GM18508 (cell line): ENCODE measurements at regions not wholly inside any gene's neighbourhood (a gene's known extent, or its start where the extent isn't known, plus 50 kb on each side); places are given as distances from the start of the nearest gene placed in this dataset.

Source experiments
- ATAC-seq: cut with Tn5 transposase; IDR thresholded peaks from one replicate; pipeline ENCODE4 v1.9.1; 2021; ENCODE audit warnings: moderate number of reproducible peaks; ENCODE audit not compliant: insufficient read depth, unreplicated experiment

DNA sequence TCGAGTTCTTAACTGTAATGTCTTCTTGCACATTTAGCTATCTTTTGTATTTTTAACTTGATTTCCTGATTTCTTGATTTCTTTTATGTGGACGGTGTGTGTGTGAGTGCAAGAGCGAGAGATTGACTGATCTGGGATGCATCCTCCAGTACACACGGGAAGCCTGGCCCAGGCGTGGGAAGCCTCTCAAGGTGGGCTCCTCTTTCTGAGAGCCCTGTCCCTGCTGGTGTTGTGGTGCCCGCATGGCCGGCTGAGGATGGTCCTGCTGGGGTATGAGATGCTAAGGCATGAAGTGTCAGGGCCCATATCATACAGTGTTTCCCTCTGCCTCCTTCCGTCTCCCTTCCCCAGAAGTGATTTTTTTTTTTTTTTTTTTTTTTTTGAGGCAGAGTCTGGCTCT, 130.8 kb upstream of the TCERG1L start:
- no peak for ATAC-seq

GRCh38 chr10:131444286-131444685, 132.8 kb upstream of the TCERG1L start:
- no peak for ATAC-seq

- no peak for ATAC-seq
Measured at GRCh38 chr10:131444862-131445461, 133.4 kb upstream of the TCERG1L start.

DNA sequence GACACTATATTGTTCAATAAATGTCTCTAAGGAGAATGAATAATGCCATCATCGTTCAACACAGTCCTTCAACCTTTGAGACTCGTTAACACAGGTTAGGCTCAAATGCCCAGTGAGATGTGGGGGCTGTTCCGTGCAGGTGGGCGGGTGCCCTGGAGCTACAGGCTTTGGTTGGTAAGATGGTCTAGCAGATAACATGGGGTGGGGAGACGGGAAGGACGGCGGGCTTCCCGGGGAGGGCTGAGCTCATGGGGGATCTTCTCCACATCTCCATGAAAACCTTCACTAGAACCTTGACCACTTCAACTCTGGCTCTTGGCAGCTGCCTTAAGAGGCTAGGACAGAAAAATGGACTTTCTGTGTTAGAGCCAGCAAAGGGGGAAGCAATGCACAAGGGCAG, 134.1 kb upstream of the TCERG1L start:
- ATAC-seq: no peak

DNA sequence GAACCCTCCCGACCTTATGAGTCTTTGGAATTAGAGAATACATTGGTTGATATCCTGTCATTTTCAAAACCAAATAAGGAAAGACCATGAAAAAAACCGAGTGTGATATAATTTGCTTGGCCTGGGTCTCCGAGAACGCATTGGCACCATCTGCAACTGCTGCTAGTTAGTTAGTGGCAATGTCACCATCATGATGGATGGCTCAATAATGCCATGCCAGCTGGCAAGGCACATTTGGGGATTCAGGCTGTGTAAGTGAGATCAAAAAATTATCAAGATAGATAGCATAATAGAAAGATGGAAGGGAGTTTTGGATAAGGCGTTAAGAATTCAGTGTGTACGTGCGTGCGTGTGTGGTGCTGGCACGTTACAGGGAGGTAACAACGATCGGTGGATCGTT, 134.7 kb upstream of the TCERG1L start:
- ATAC-seq: no peak

DNA sequence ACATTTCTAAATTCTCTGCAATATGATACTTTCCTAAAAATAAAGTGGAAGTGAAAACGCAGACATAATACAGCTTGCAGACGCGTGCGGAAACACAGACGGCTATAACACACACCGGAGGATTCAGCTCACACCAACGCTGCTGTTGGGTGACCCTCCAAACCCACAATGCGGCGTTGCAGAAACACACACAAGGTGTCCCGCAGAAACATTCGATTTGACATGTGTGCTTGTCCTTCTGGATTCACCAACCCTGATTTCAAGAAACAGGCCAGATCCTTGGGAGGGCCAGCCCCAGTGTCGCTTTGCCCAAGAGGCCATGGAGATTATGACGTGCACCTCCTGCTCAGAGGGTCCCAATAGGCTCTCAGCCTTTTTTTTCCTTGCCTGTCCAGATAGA, 136.7 kb upstream of the TCERG1L start:
- no peak for ATAC-seq

GRCh38 chr10:131448883-131449282, 137.4 kb upstream of the TCERG1L start:
- ATAC-seq: no peak

GRCh38 chr10:131450216-131450765, 138.8 kb upstream of the TCERG1L start:
- no peak for ATAC-seq

- ATAC-seq: no peak
Measured at GRCh38 chr10:131451407-131452015, 140.0 kb upstream of the TCERG1L start.

- no peak for ATAC-seq
Measured at GRCh38 chr10:131452926-131453720, 141.6 kb upstream of the TCERG1L start.

GRCh38 chr10:131453721-131454634, 142.5 kb upstream of the TCERG1L start:
- no peak for ATAC-seq

DNA sequence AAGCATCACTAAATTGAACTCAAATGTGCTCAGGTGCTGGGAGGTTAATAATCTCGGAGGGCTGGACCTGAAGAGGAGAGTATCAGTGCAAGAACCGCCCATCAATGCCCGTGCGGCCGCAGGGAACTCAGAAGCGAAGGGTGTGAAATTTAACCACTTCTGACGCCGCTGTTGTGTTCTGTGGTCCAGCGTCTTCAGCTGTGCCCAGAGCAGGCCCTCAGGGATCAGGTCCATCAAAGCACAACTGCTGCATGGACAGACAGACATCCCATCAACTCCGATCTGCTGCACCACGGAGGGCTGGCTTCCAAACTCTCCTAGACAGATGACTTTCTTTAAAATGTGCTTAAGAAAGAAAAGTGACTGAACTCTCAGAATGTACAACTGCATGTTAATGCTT, 144.9 kb upstream of the TCERG1L start:
- ATAC-seq: no peak

GRCh38 chr10:131461093-131461492, 149.6 kb upstream of the TCERG1L start:
- no peak for ATAC-seq

- no peak for ATAC-seq
Measured at GRCh38 chr10:131464789-131465188, 153.3 kb upstream of the TCERG1L start.

DNA sequence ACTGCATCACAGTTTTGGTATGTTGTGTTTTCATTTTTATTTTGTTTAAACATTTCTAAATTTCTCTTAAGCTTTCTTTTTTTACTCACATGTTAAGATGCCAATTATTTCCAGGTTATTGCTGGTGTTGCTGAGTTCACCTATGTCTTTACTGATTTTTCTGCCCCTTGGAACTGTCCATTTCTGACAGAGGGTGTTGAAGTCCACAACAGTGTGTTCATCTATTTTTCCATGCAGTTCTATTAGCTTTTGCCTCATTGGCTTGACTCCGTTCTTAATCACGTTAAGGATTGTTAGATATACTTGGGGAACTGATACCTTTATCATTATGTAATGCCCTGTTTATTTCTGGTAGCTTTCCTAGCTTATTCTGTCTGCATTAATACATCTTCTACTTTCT, 158.0 kb upstream of the TCERG1L start:
- ATAC-seq: no peak

DNA sequence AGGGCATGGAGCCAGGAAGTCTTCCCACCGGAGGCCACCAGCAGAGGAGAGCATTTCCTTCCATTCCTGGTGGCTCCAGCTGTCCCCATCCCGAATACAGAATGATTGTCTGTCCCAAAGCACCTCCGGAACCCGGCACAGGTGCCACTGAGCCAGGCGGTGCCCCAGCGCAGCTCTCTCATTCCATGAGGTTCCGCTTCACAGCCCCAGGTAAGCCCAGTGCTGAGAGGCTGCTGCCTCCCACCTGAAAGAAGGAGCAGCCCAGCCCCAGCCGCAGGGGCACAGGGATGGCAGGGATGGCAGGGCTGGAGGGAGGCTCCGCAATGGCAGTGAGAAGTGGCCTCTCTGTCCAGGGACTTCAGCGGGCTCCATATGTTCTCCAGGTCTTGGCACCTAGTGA, 162.1 kb upstream of the TCERG1L start:
- no peak for ATAC-seq

GRCh38 chr10:131474416-131474815, 162.9 kb upstream of the TCERG1L start:
- ATAC-seq: no peak

DNA sequence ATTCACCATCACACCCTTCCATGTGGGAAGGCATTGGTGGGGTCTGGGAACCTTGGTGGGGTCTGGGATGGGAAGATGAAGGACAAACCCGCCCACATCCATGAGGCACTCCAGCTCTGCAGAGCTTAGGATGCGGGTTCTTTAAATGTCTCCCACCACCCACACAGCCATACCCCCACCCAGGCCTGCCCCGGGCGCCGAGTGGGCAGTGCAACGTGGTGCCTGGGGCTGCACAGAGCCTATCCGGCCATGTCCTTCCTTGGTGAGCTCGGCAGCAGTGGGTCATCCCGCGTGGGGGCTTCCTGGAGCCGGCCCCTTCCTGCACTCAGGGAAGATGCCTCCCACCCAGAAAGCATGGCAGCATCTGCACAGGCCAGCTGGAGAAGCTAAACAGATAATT, 163.5 kb upstream of the TCERG1L start:
- no peak for ATAC-seq

- no peak for ATAC-seq
Measured at GRCh38 chr10:131475803-131476202, 164.3 kb upstream of the TCERG1L start.

- no peak for ATAC-seq
Measured at GRCh38 chr10:131477457-131478121, 166.1 kb upstream of the TCERG1L start.
